ENCODE measurements at regions not wholly inside any gene's neighbourhood (a gene's known extent, or its start where the extent isn't known, plus 50 kb on each side); places are given as distances from the start of the nearest gene placed in this dataset.

GRCh38 chr20:24745617-24746350 is 203.3 kb upstream of the CST7 start (continued):
- no peak for TF ChIP-seq MGA (IDR thresholded peaks at IDR 0.05)
- no peak for TF ChIP-seq FOS (IDR thresholded peaks at IDR 0.05; ENCODE audit: extremely low read depth, insufficient read length)
- TF ChIP-seq KLF16 (IDR thresholded peaks at IDR 0.05): no peak
- no peak for TF ChIP-seq TOE1 (IDR thresholded peaks at IDR 0.05; ENCODE audit: borderline replicate concordance)
- no peak for TF ChIP-seq TOE1 (CRISPR knock-in tag; IDR thresholded peaks at IDR 0.05; ENCODE audit: borderline replicate concordance, low read depth)
